ENCODE measurements at regions not wholly inside any gene's neighbourhood (a gene's known extent, or its start where the extent isn't known, plus 50 kb on each side); places are given as distances from the start of the nearest gene placed in this dataset.

DNA sequence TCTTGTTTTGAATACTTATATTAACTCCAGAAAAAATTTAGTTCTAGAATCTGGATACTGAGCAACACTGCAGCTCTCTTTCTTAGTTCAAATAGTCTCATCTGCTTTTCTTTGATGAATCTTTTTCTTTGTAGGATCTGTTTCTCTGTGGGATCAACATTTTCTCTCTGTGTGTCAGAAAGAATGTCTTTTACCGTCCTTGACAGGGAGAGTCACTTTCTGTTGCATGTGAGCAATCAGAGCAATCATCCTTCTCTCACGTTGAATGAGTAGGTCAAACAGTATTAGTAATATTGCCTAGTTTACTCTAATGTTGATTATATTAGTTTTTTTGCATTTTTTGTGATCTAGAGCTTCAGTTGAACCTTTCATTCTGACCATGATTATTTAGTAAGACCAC lies 130.9 kb downstream of the TRMT11 start:
- TF ChIP-seq SP1 (IDR thresholded peaks at IDR 0.05) (no peak), FOXA1 (IDR thresholded peaks at IDR 0.05) (no peak), HDGF (IDR thresholded peaks at IDR 0.05; ENCODE audit: borderline replicate concordance) (no peak), FOXK2 (IDR thresholded peaks at IDR 0.05) (no peak), FOXM1 (IDR thresholded peaks at IDR 0.05; ENCODE audit: borderline replicate concordance) (no peak), ELF4 (IDR thresholded peaks at IDR 0.05) (no peak), TARDBP (IDR thresholded peaks at IDR 0.05) (no peak), NFRKB (IDR thresholded peaks at IDR 0.05) (no peak), ARNT (IDR thresholded peaks at IDR 0.05) (no peak), CTBP1 (IDR thresholded peaks at IDR 0.05; ENCODE audit: borderline replicate concordance) (no peak), ZNF384 (IDR thresholded peaks at IDR 0.05) (no peak), BHLHE40 (IDR thresholded peaks at IDR 0.05; ENCODE audit: borderline replicate concordance) (no peak)
- TF ChIP-seq, protein P1, sequence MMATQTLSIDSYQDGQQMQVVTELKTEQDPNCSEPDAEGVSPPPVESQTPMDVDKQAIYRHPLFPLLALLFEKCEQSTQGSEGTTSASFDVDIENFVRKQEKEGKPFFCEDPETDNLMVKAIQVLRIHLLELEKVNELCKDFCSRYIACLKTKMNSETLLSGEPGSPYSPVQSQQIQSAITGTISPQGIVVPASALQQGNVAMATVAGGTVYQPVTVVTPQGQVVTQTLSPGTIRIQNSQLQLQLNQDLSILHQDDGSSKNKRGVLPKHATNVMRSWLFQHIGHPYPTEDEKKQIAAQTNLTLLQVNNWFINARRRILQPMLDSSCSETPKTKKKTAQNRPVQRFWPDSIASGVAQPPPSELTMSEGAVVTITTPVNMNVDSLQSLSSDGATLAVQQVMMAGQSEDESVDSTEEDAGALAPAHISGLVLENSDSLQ (IDR thresholded peaks at IDR 0.05): no peak
